K562 (cell line): ENCODE measurements at regions not wholly inside any gene's neighbourhood (a gene's known extent, or its start where the extent isn't known, plus 50 kb on each side); places are given as distances from the start of the nearest gene placed in this dataset.

ENCODE experiments used
- ATAC-seq: fragments of 200-7000 bp; cut with Tn5 transposase; 3 replicates; pipeline ENCODE4 v1.9.1; 2020; ENCODE audit warnings: moderate library complexity
- BruUV-seq: library from RNA; stranded (reverse); fragments of 400-500 nt; replicated peaks from 2 replicates; lab custom pipeline; 2021; lab: Mats Ljungman, UMichigan
- CTCF ChIA-PET: fragments of 300-600 bp; formaldehyde crosslinking; extraction: SDS; loops from one replicate; lab custom pipeline; 2021; ENCODE audit warnings: low intra/inter-chr PET ratio; lab: Yijun Ruan, JAX
- POLR2A ChIA-PET: fragments of 300-600, 350-650 bp; sonication (Branson Sonifier 250); formaldehyde crosslinking; extraction: SDS; loops from one replicate; lab custom pipeline; 2021; ENCODE audit warnings: antibody characterized with exemption, inconsistent platforms; lab: Yijun Ruan, JAX
- DNase-seq, 4 experiments: peaks; one replicate each; pipeline versions ENCODE4 v3.0.0 to v3.0.0-alpha.2; 2011 to 2018; ENCODE audit warnings: low spot score in 3 of 4, mixed read lengths in 3 of 4; ENCODE audit errors: extremely low read depth in 1 of 4
- FAIRE-seq: peaks from 2 replicates; lab custom pipeline; 2011; peaks lifted over from hg19 to GRCh38; lab: Jason Lieb, UNC
- H2AFZ ChIP-seq: 2 replicates; pipeline ENCODE4 v1.6.0; 2011; ENCODE audit warnings: low read depth, low read length, control low read depth, inconsistent platforms
- H3K27ac ChIP-seq: fragments of 200-600 bp; 3 replicates; pipeline ENCODE4 v1.8.0; 2011; ENCODE audit warnings: low read depth, mild to moderate bottlenecking, control low read depth, inconsistent platforms, low read length, moderate library complexity, mixed read lengths; ENCODE audit errors: extremely low read depth
- H3K27me3 ChIP-seq, 2 experiments: fragments of 300-600 bp in 1 of 2; 2 replicates in 1 of 2; 3 replicates in 1 of 2; pipeline versions ENCODE4 v1.6.0 to v1.8.0; 2011; ENCODE audit warnings: inconsistent platforms in 2 of 2, low read length in 2 of 2, mild to moderate bottlenecking in 1 of 2, mixed read lengths in 1 of 2, moderate library complexity in 1 of 2; ENCODE audit not compliant: control insufficient read depth in 2 of 2, insufficient read depth in 2 of 2
- H3K36me3 ChIP-seq: fragments of 300-600 bp; 3 replicates; pipeline ENCODE4 v1.8.0; 2011; ENCODE audit warnings: mild to moderate bottlenecking, low read length, inconsistent platforms; ENCODE audit not compliant: control insufficient read depth, insufficient read depth
- H3K4me1 ChIP-seq, 2 experiments: fragments of 200-600 bp in 1 of 2; replicated peaks in 1 of 2; 2 replicates in 1 of 2; 3 replicates in 1 of 2; pipeline versions ENCODE4 v1.5.1 to v1.8.0; 2011; ENCODE audit warnings: inconsistent platforms in 2 of 2, low read length in 2 of 2, mild to moderate bottlenecking in 1 of 2, mixed read lengths in 1 of 2, moderate library complexity in 1 of 2; ENCODE audit not compliant: control insufficient read depth in 2 of 2, insufficient read depth in 2 of 2
- H3K4me2 ChIP-seq: 2 replicates; pipeline ENCODE4 v1.6.1; 2011; ENCODE audit warnings: low read length, control low read depth, inconsistent platforms, mixed read lengths; ENCODE audit not compliant: insufficient read depth
- H3K4me3 ChIP-seq: fragments of 200-600 bp; sonication (generic), shearing (Covaris generic); 2 replicates; pipeline ENCODE4 v1.5.1; 2016; ENCODE audit warnings: control low read depth, inconsistent platforms
- H3K79me2 ChIP-seq: fragments of 200-600 bp; 3 replicates; pipeline ENCODE4 v1.8.0; 2011; ENCODE audit warnings: low read length, inconsistent platforms; ENCODE audit not compliant: control insufficient read depth, insufficient read depth
- H3K9ac ChIP-seq, 2 experiments: 2 replicates each; pipeline versions ENCODE4 v1.6.0 to v1.6.1; 2011; ENCODE audit warnings: low read depth in 2 of 2, low read length in 2 of 2, control low read depth in 1 of 2, inconsistent platforms in 1 of 2, mild to moderate bottlenecking in 1 of 2, mixed read lengths in 1 of 2; ENCODE audit not compliant: insufficient read depth in 1 of 2
- H3K9me1 ChIP-seq: one replicate; pipeline ENCODE4 v1.6.0; 2011; ENCODE audit warnings: inconsistent platforms, mild to moderate bottlenecking, low read length, moderate library complexity; ENCODE audit not compliant: control insufficient read depth, insufficient read depth
- H3K9me3 ChIP-seq: replicated peaks from 2 replicates; pipeline ENCODE4 v1.5.1; 2011; ENCODE audit warnings: low read depth, low read length, inconsistent platforms; ENCODE audit not compliant: control insufficient read depth, insufficient read depth
- H4K20me1 ChIP-seq: replicated peaks from 2 replicates; pipeline ENCODE4 v1.6.1; 2011; ENCODE audit warnings: low read length, inconsistent platforms, mixed read lengths; ENCODE audit not compliant: control insufficient read depth, insufficient read depth
- ARHGAP35 ChIP-seq: fragments of 450-650 bp; IDR thresholded peaks from 2 replicates; pipeline ENCODE4 v1.6.1; 2018; ENCODE audit not compliant: partially characterized antibody
- CBFA2T2 ChIP-seq: fragments of 450-650 bp; conservative IDR thresholded peaks from 2 replicates; pipeline ENCODE4 v1.6.1; 2017; ENCODE audit warnings: mild to moderate bottlenecking
- ETV6 ChIP-seq, 3 experiments: fragments of 150-350 bp in 1 of 3; sonication (generic) in 1 of 3; formaldehyde crosslinking in 1 of 3; IDR thresholded peaks; 2 replicates each; pipeline versions ENCODE4 v1.6.1 to v1.8.0; 2014 to 2022; ENCODE audit warnings: borderline replicate concordance in 2 of 3, low read depth in 2 of 3, antibody characterized with exemption in 1 of 3, low read length in 1 of 3, mild to moderate bottlenecking in 1 of 3, missing genetic modification reagents in 1 of 3
- JUNB ChIP-seq: fragments of 450-650 bp; formaldehyde crosslinking; conservative IDR thresholded peaks from 2 replicates; pipeline ENCODE4 v1.4.0; 2020; ENCODE audit warnings: mild to moderate bottlenecking
- MYBL2 ChIP-seq, 2 experiments: fragments of 450-650 bp in 1 of 2; sonication (generic) in 1 of 2; formaldehyde crosslinking in 1 of 2; IDR thresholded peaks; 2 replicates each; pipeline versions ENCODE4 v1.6.1 to v1.8.1; 2017 to 2022; ENCODE audit warnings: borderline replicate concordance in 1 of 2, inconsistent platforms in 1 of 2, low read depth in 1 of 2, mild to moderate bottlenecking in 1 of 2, missing genetic modification reagents in 1 of 2, moderate library complexity in 1 of 2
- MYC ChIP-seq, 2 experiments: fragments of 250-450 bp in 1 of 2; sonication (Bioruptor Pico) in 1 of 2; IDR thresholded peaks; 2 replicates each; pipeline versions ENCODE4 v1.5.1 to v1.6.1; 2012 to 2021; ENCODE audit warnings: low read depth in 2 of 2, borderline replicate concordance in 1 of 2, improper control_type of control experiment in 1 of 2, low read length in 1 of 2, mild to moderate bottlenecking in 1 of 2, moderate library complexity in 1 of 2
- TRIM24 ChIP-seq, 2 experiments: fragments of 450-650 bp; IDR thresholded peaks; 2 replicates each; pipeline ENCODE4 v1.6.1; 2016
- XRCC5 ChIP-seq: fragments of 200-400 bp; formaldehyde crosslinking; IDR thresholded peaks from 2 replicates; pipeline ENCODE4 v1.6.1; 2017; ENCODE audit warnings: low read depth, mild to moderate bottlenecking, low read length
- WGBS: fragments of 100-300 bp; shearing (Covaris generic); methylation state at CpG from one replicate; pipeline ENCODE4 v1.1.6; 2016; ENCODE audit warnings: low coverage, mixed read lengths; ENCODE audit not compliant: insufficient coverage; ENCODE audit errors: missing lambda C conversion rate; 5-methylcytosine and 5-hydroxymethylcytosine counted together
- in situ Hi-C: fragments of 300-500 bp; cut with MboI; formaldehyde crosslinking; loops from 4 replicates; pipeline ENCODE4 v1.15.0; 2018; ENCODE audit warnings: inconsistent platforms, mixed read lengths
- intact Hi-C: fragments of 100-400 bp; cut with micrococcal nuclease; formaldehyde crosslinking; loops from 2 replicates; pipeline ENCODE4 v1.14.2; 2022

DNA sequence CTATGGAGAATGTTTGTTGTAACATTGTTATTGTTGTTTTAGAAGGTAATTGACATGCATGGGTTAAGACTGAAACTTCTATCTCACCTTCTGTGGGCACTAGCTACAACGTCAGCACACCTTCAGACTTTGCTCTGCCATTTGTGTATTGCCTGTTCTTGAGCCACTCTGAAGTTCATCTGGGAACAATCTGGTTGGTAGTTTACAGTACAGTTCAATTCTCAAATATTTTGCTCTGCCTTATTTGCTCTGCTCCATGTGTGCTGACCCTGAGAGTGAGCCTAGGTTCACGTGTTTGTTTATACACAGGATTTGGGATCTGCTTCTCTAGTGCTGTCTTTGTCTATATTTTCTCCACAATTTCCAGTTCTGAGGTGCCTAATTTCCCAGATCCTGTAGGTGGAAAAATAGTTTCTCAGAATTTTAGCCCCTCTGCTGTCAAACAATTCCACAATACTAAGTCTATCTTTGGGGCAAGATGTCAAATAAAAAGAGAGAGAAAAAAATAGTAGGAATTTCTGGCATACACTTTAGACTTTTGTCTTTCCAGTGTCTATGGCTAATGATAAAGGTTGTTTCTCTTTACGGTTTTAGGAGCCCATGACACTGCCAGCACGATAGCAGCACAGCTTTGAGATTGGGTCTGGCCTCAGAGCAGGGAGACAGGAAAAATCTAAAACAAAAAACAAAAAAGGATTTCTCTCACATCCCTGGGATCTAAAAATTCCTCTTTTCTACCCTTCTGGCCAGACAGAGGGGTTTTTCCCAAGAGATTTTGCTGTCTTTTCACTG, 721.4 kb downstream of the VGLL3 start:
- CTCF ChIA-PET, result no interaction called here
- H3K4me3 ChIP-seq, result no peak overlapping the region
- no peaks in the 10 kb centered on the region for H3K27me3 ChIP-seq
- no peaks in the 10 kb centered on the region for H3K9me3 ChIP-seq
- no peak overlapping the region for H3K27ac ChIP-seq
- H3K36me3 ChIP-seq, result no peaks in the 10 kb centered on the region
- FAIRE-seq (no peak), DNase-seq (no peak), ATAC-seq (no peak)
- TF ChIP-seq MYC (IDR thresholded peaks at IDR 0.05; ENCODE audit: low read depth, low read length), result no peak
- TF ChIP-seq MYC (CRISPR knock-in tag; IDR thresholded peaks at IDR 0.05; ENCODE audit: borderline replicate concordance, low read depth), result no peak
- no peak for TF ChIP-seq TRIM24 (IDR thresholded peaks at IDR 0.05)
- no peak for TF ChIP-seq MYBL2 (IDR thresholded peaks at IDR 0.05; ENCODE audit: low read depth)
- TF ChIP-seq MYBL2 (CRISPR knock-in tag; IDR thresholded peaks at IDR 0.05; ENCODE audit: borderline replicate concordance), result no peak
- TF ChIP-seq ETV6 (IDR thresholded peaks at IDR 0.05; ENCODE audit: borderline replicate concordance in 1 of 2, low read depth in 2 of 2, low read length in 1 of 2), result no peak
- no peak for TF ChIP-seq ETV6 (CRISPR knock-in tag; IDR thresholded peaks at IDR 0.05; ENCODE audit: borderline replicate concordance)
- no peak for TF ChIP-seq CBFA2T2
- TF ChIP-seq ARHGAP35, result no peak
- TF ChIP-seq XRCC5, result no peak
- no peak for TF ChIP-seq JUNB (CRISPR knock-in tag)
- H3K79me2 ChIP-seq, result no peaks in the 10 kb centered on the region
- BruUV-seq, result no TSS peak
- no peak overlapping the region for H3K4me2 ChIP-seq
- H4K20me1 ChIP-seq, result no peaks in the 10 kb centered on the region
- no peak overlapping the region for H3K9ac ChIP-seq
- no peaks in the 10 kb centered on the region for H3K4me1 ChIP-seq
- 0% methylated on average over 4 of the region's 4 CpGs for WGBS
- intact Hi-C loops (no loop called here), in situ Hi-C loops (no loop called here)
- H3K9me1 ChIP-seq, result no peaks in the 10 kb centered on the region
- POLR2A ChIA-PET, result no interaction called here
- H2AFZ ChIP-seq, result no peak overlapping the region
